IMR-90 (cell line): ENCODE measurements at regions not wholly inside any gene's neighbourhood (a gene's known extent, or its start where the extent isn't known, plus 50 kb on each side); places are given as distances from the start of the nearest gene placed in this dataset.

Experiments used
- ATAC-seq: fragments of 200-7000 bp; cut with Tn5 transposase; 2 replicates; pipeline ENCODE4 v1.9.1; 2020; ENCODE audit warnings: low read depth, mild to moderate bottlenecking, moderate library complexity
- BruUV-seq: library from RNA; stranded (reverse); fragments of 400-500 nt; replicated peaks from 2 replicates; lab custom pipeline; 2021; lab: Mats Ljungman, UMichigan
- CTCF ChIA-PET: fragments of 300-600 bp; formaldehyde crosslinking; extraction: SDS; loops from one replicate; lab custom pipeline; 2021; ENCODE audit warnings: antibody characterized with exemption; lab: Yijun Ruan, JAX
- POLR2A ChIA-PET: fragments of 300-600 bp; sonication (Branson Sonifier 250); formaldehyde crosslinking; loops from one replicate; lab custom pipeline; 2022; ENCODE audit warnings: antibody characterized with exemption; ENCODE audit not compliant: unreplicated experiment; lab: Charles Lee
- DNase-seq: peaks from one replicate; pipeline ENCODE4 v3.0.0; 2013
- H2AFZ ChIP-seq: replicated peaks from 2 replicates; pipeline ENCODE3; 2013; ENCODE audit warnings: low read length, mild to moderate bottlenecking; ENCODE audit not compliant: poor library complexity
- H2AK5ac ChIP-seq: 2 replicates; pipeline ENCODE4 v1.6.1; 2013; ENCODE audit warnings: low read depth, low read length, inconsistent platforms
- H2AK9ac ChIP-seq: replicated peaks from 2 replicates; pipeline ENCODE3; 2013; ENCODE audit warnings: mild to moderate bottlenecking, low read depth, low read length, moderate library complexity; ENCODE audit not compliant: poor library complexity
- H2BK120ac ChIP-seq: 2 replicates; pipeline ENCODE4 v1.6.1; 2013; ENCODE audit warnings: low read depth, low read length, inconsistent platforms
- H2BK15ac ChIP-seq: 3 replicates; pipeline ENCODE4 v1.6.1; 2013; ENCODE audit warnings: low read depth, low read length, inconsistent platforms
- H2BK20ac ChIP-seq: 2 replicates; pipeline ENCODE4 v1.6.1; 2013; ENCODE audit warnings: low read depth, mild to moderate bottlenecking, inconsistent platforms, low read length, moderate library complexity
- H2BK5ac ChIP-seq: 2 replicates; pipeline ENCODE4 v1.6.1; 2013; ENCODE audit warnings: mild to moderate bottlenecking, low read depth, low read length, inconsistent platforms; ENCODE audit not compliant: poor library complexity, severe bottlenecking
- H3K14ac ChIP-seq: replicated peaks from 2 replicates; pipeline ENCODE4 v1.6.1; 2013; ENCODE audit warnings: low read depth, low read length, inconsistent platforms
- H3K18ac ChIP-seq: 2 replicates; pipeline ENCODE4 v1.6.1; 2013; ENCODE audit warnings: low read depth, low read length, control low read depth
- H3K23ac ChIP-seq: 2 replicates; pipeline ENCODE4 v1.6.1; 2013; ENCODE audit warnings: low read depth, low read length, inconsistent platforms
- H3K27ac ChIP-seq: 2 replicates; pipeline ENCODE4 v1.5.1; 2013; ENCODE audit warnings: mild to moderate bottlenecking, control low read depth, low read length; ENCODE audit not compliant: insufficient read depth
- H3K27me3 ChIP-seq: 2 replicates; pipeline ENCODE4 v1.6.1; 2013; ENCODE audit warnings: low read length; ENCODE audit not compliant: control insufficient read depth, insufficient read depth
- H3K36me3 ChIP-seq: 2 replicates; pipeline ENCODE4 v1.6.1; 2013; ENCODE audit warnings: low read length, mixed read lengths; ENCODE audit not compliant: control insufficient read depth, insufficient read depth
- H3K4ac ChIP-seq: 2 replicates; pipeline ENCODE4 v1.6.1; 2013; ENCODE audit warnings: low read depth, low read length, inconsistent platforms
- H3K4me1 ChIP-seq: 2 replicates; pipeline ENCODE4 v1.6.1; 2013; ENCODE audit warnings: low read length, mixed read lengths; ENCODE audit not compliant: control insufficient read depth, insufficient read depth
- H3K4me2 ChIP-seq: 2 replicates; pipeline ENCODE4 v1.6.1; 2013; ENCODE audit warnings: low read depth, mild to moderate bottlenecking, control low read depth, low read length, moderate library complexity
- H3K4me3 ChIP-seq: 2 replicates; pipeline ENCODE4 v1.5.1; 2013; ENCODE audit warnings: low read depth, mild to moderate bottlenecking, control low read depth, low read length, moderate library complexity; ENCODE audit not compliant: insufficient read depth
- H3K56ac ChIP-seq: 2 replicates; pipeline ENCODE4 v1.6.1; 2013; ENCODE audit warnings: low read length, inconsistent platforms; ENCODE audit not compliant: insufficient read depth; ENCODE audit errors: extremely low read depth
- H3K79me1 ChIP-seq, 2 experiments: 2 replicates each; pipeline ENCODE4 v1.6.1; 2013; ENCODE audit warnings: low read length in 2 of 2, inconsistent platforms in 1 of 2, low read depth in 1 of 2
- H3K9ac ChIP-seq: 2 replicates; pipeline ENCODE4 v1.6.1; 2013; ENCODE audit warnings: low read depth, low read length, control low read depth
- H3K9me1 ChIP-seq: 2 replicates; pipeline ENCODE4 v1.6.1; 2013; ENCODE audit warnings: low read length, inconsistent platforms; ENCODE audit not compliant: insufficient read depth
- H3K9me3 ChIP-seq: 2 replicates; pipeline ENCODE4 v1.6.1; 2013; ENCODE audit warnings: low read length; ENCODE audit not compliant: control insufficient read depth, insufficient read depth
- H4K20me1 ChIP-seq: 2 replicates; pipeline ENCODE4 v1.6.1; 2013; ENCODE audit warnings: low read length, inconsistent platforms; ENCODE audit not compliant: insufficient read depth
- H4K5ac ChIP-seq: 2 replicates; pipeline ENCODE4 v1.6.1; 2013; ENCODE audit warnings: mild to moderate bottlenecking, low read depth, low read length, control low read depth
- H4K8ac ChIP-seq, 2 experiments: 2 replicates each; pipeline ENCODE4 v1.6.1; 2013; ENCODE audit warnings: low read depth in 2 of 2, low read length in 2 of 2, control low read depth in 1 of 2, inconsistent platforms in 1 of 2
- H4K91ac ChIP-seq: 2 replicates; pipeline ENCODE4 v1.6.1; 2013; ENCODE audit warnings: low read depth, low read length, inconsistent platforms; ENCODE audit not compliant: insufficient read depth
- CEBPB ChIP-seq: IDR thresholded peaks from 2 replicates; pipeline ENCODE4 v1.6.1; 2012; ENCODE audit warnings: low read depth, low read length, improper control_type of control experiment
- CTCF ChIP-seq: conservative IDR thresholded peaks from 2 replicates; pipeline ENCODE4 v1.5.1; 2012; ENCODE audit warnings: mild to moderate bottlenecking, low read depth, low read length, improper control_type of control experiment
- FOS ChIP-seq: fragments of 150-350 bp; IDR thresholded peaks from 2 replicates; pipeline ENCODE4 v1.6.1; 2016; ENCODE audit warnings: low read depth, low read length
- MAFK ChIP-seq: IDR thresholded peaks from 2 replicates; pipeline ENCODE4 v1.6.1; 2012; ENCODE audit warnings: low read depth, low read length, improper control_type of control experiment
- MXI1 ChIP-seq: IDR thresholded peaks from 2 replicates; pipeline ENCODE4 v1.6.1; 2012; ENCODE audit warnings: low read depth, mild to moderate bottlenecking, low read length, moderate library complexity, borderline replicate concordance
- RAD21 ChIP-seq: IDR thresholded peaks from 2 replicates; pipeline ENCODE4 v1.6.1; 2012; ENCODE audit warnings: low read length, improper control_type of control experiment
- RCOR1 ChIP-seq: IDR thresholded peaks from 2 replicates; pipeline ENCODE4 v1.6.1; 2012; ENCODE audit warnings: mild to moderate bottlenecking, low read length, improper control_type of control experiment; ENCODE audit not compliant: insufficient replicate concordance
- RFX5 ChIP-seq: IDR thresholded peaks from 2 replicates; pipeline ENCODE4 v1.8.0; 2012; ENCODE audit warnings: low read depth, mild to moderate bottlenecking, low read length, moderate library complexity
- WGBS, 2 experiments: methylation state at CpG; one replicate each; pipeline versions ENCODE4 v1.1.5 to v1.1.7; 2013; ENCODE audit warnings: missing lambda C conversion rate in 2 of 2; ENCODE audit not compliant: insufficient read length in 1 of 2; ENCODE audit errors: extremely low coverage in 2 of 2; 5-methylcytosine and 5-hydroxymethylcytosine counted together
- dilution Hi-C: fragments of 300-500 bp; cut with HindIII; formaldehyde crosslinking; loops from one replicate; pipeline ENCODE4 v1.14.3; 2018; ENCODE audit warnings: low sequenced_read_pairs; ENCODE audit not compliant: unreplicated experiment
- in situ Hi-C: fragments of 300-500 bp; cut with MboI; formaldehyde crosslinking; loops from 3 replicates; pipeline ENCODE4 v1.14.3; 2019; ENCODE audit warnings: low sequenced_read_pairs, inconsistent platforms, mixed read lengths
- intact Hi-C: fragments of 100-400 bp; cut with micrococcal nuclease; formaldehyde crosslinking; loops from 2 replicates; pipeline ENCODE4 v1.10.0; 2022

GRCh38 chr3:177467247-177467985, 270.1 kb upstream of the TBL1XR1 start:
- Histone ChIP-seq H4K20me1 (no peaks in the 10 kb centered on the region), H3K9ac (no peak overlapping the region), H4K91ac (no peak overlapping the region), H2BK5ac (no peak overlapping the region), H3K79me1 (no peaks in the 10 kb centered on the region), H3K4me3 (no peak overlapping the region), H3K27ac (no peak overlapping the region), H3K36me3 (no peaks in the 10 kb centered on the region), H3K23ac (no peak overlapping the region), H2AFZ (no peak overlapping the region), H2BK120ac (0 out of 2 replicates have a peak overlapping the region, but pooled peaks have one; percentile 58), H4K5ac (peak overlapping the region; percentile 35; the same call in 1 of the 2 replicates), H2BK20ac (peak overlapping the region; percentile 17; the same call in 1 of the 2 replicates), H4K8ac (no peak overlapping the region; a peak in 1 of 4 replicates), H3K4me2 (no peak overlapping the region), H2AK5ac (peak overlapping the region; percentile 54; the same call in 1 of the 2 replicates), H3K14ac (0 out of 2 replicates have a peak overlapping the region, but pooled peaks have one; percentile 50), H3K9me3 (no peaks in the 10 kb centered on the region), H3K18ac (peak overlapping the region; percentile 24), H2AK9ac (no peak overlapping the region), H3K4me1 (peaks cover 12% of the 10 kb centered on the region), H2BK15ac (peak overlapping the region; percentile 36; the same call in 1 of the 3 replicates), H3K9me1 (peaks cover 7% of the 10 kb centered on the region; the same call in 1 of the 2 replicates), H3K27me3 (no peaks in the 10 kb centered on the region), H3K56ac (no peak overlapping the region), H3K4ac (peak overlapping the region; percentile 51)
- no CpG with 5 or more reads among the region's 5 CpGs for WGBS, 2 experiments
- dilution Hi-C loops, result no loop called here
- ChIA-PET POLR2A (no interaction called here), CTCF (no interaction called here)
- TF ChIP-seq CEBPB (no peak), RCOR1 (no peak), CTCF (no peak), MXI1 (no peak), FOS (no peak), RFX5 (no peak), MAFK (no peak), RAD21 (no peak)
- intact Hi-C loops, result no loop called here
- DNase-seq (no peak), ATAC-seq (no peak)
- in situ Hi-C loops, result loop anchor here (5.0 kb wide), 1 partner anchor 270 kb away; the partner anchor contains the start of gene TBL1XR1
- BruUV-seq, result no TSS peak
